DOHH2 (cell line): ENCODE measurements at regions not wholly inside any gene's neighbourhood (a gene's known extent, or its start where the extent isn't known, plus 50 kb on each side); places are given as distances from the start of the nearest gene placed in this dataset.

Experiments
- H3F3A ChIP-seq: fragments of 200-600 bp; sonication (generic), shearing (Covaris generic); 2 replicates; pipeline ENCODE4 v1.6.0; 2016; ENCODE audit warnings: antibody characterized with exemption, mild to moderate bottlenecking; ENCODE audit not compliant: control insufficient read depth, insufficient read depth
- H3K27ac ChIP-seq: fragments of 200-600 bp; sonication (generic); 2 replicates; pipeline ENCODE4 v1.5.1; 2014; ENCODE audit warnings: low read depth, mild to moderate bottlenecking, low read length, moderate library complexity
- H3K27me3 ChIP-seq: fragments of 200-600 bp; sonication (generic); 2 replicates; pipeline ENCODE4 v1.6.1; 2014; ENCODE audit warnings: mild to moderate bottlenecking, low read length, mixed read lengths; ENCODE audit not compliant: control insufficient read depth
- H3K36me3 ChIP-seq: fragments of 200-600 bp; sonication (generic); 2 replicates; pipeline ENCODE4 v1.6.1; 2014; ENCODE audit warnings: mild to moderate bottlenecking, low read length, moderate library complexity, mixed read lengths; ENCODE audit not compliant: control insufficient read depth
- H3K4me1 ChIP-seq: fragments of 200-600 bp; sonication (generic); 2 replicates; pipeline ENCODE4 v1.6.1; 2014; ENCODE audit warnings: mild to moderate bottlenecking, low read length, mixed read lengths; ENCODE audit not compliant: control insufficient read depth
- H3K4me2 ChIP-seq: fragments of 200-600 bp; sonication (generic); 2 replicates; pipeline ENCODE4 v1.6.0; 2014; ENCODE audit warnings: mild to moderate bottlenecking, low read length, moderate library complexity
- H3K4me3 ChIP-seq: fragments of 200-600 bp; sonication (generic); 2 replicates; pipeline ENCODE4 v1.5.1; 2014; ENCODE audit warnings: mild to moderate bottlenecking, low read length, mixed read lengths
- H3K79me2 ChIP-seq: fragments of 200-600 bp; sonication (generic); 2 replicates; pipeline ENCODE4 v1.6.1; 2014; ENCODE audit warnings: mild to moderate bottlenecking, low read length, mixed read lengths; ENCODE audit not compliant: control insufficient read depth
- H3K9me2 ChIP-seq: fragments of 200-600 bp; sonication (generic); replicated peaks from 2 replicates; pipeline ENCODE4 v1.6.1; 2014; ENCODE audit warnings: mild to moderate bottlenecking, low read length, mixed read lengths; ENCODE audit not compliant: control insufficient read depth
- H3K9me3 ChIP-seq: fragments of 200-600 bp; sonication (generic); 2 replicates; pipeline ENCODE4 v1.6.1; 2014; ENCODE audit warnings: antibody characterized with exemption, low read length, mixed read lengths; ENCODE audit not compliant: control insufficient read depth, insufficient read depth
- H4K20me1 ChIP-seq: fragments of 200-600 bp; sonication (generic); 2 replicates; pipeline ENCODE4 v1.6.0; 2014; ENCODE audit warnings: low read depth, mild to moderate bottlenecking, antibody characterized with exemption, low read length, moderate library complexity; ENCODE audit not compliant: control insufficient read depth, insufficient read depth
- CTCF ChIP-seq: fragments of 200-600 bp; sonication (generic); IDR thresholded peaks from one replicate; pipeline ENCODE4 v1.5.1; 2014; ENCODE audit warnings: antibody characterized with exemption, mild to moderate bottlenecking, low read depth, low read length; ENCODE audit not compliant: poor library complexity, severe bottlenecking
- EZH2phosphoT487 ChIP-seq: fragments of 200-600 bp; sonication (generic); IDR thresholded peaks from 2 replicates; pipeline ENCODE4 v1.6.1; 2017; ENCODE audit warnings: borderline replicate concordance, mild to moderate bottlenecking, antibody characterized with exemption, low read length, moderate library complexity, mixed read lengths

- H3K36me3 ChIP-seq = no peaks in the 10 kb centered on the region
- TF ChIP-seq CTCF = no peak
- TF ChIP-seq EZH2phosphoT487 = no peak
- no peak overlapping the region for H3K4me2 ChIP-seq
- no peaks in the 10 kb centered on the region for H3K9me2 ChIP-seq
- H3F3A ChIP-seq = no peaks in the 10 kb centered on the region
- no peaks in the 10 kb centered on the region for H3K79me2 ChIP-seq
- H3K9me3 ChIP-seq = no peaks in the 10 kb centered on the region
- no peak overlapping the region for H3K4me3 ChIP-seq
- no peaks in the 10 kb centered on the region for H3K27me3 ChIP-seq
- no peaks in the 10 kb centered on the region for H4K20me1 ChIP-seq
- no peak overlapping the region for H3K27ac ChIP-seq
- H3K4me1 ChIP-seq = no peaks in the 10 kb centered on the region
These were observed 311.6 kb downstream of the PDGFC start for GRCh38 chr4:156659983-156660382.

- Histone ChIP-seq H3K27ac (no peak overlapping the region), H3K36me3 (no peaks in the 10 kb centered on the region), H3K9me2 (no peaks in the 10 kb centered on the region), H3K9me3 (no peaks in the 10 kb centered on the region), H4K20me1 (no peaks in the 10 kb centered on the region), H3K27me3 (no peaks in the 10 kb centered on the region), H3K4me2 (no peak overlapping the region), H3K4me3 (no peak overlapping the region), H3F3A (no peaks in the 10 kb centered on the region), H3K4me1 (no peaks in the 10 kb centered on the region), H3K79me2 (no peaks in the 10 kb centered on the region)
- TF ChIP-seq EZH2phosphoT487 (no peak), CTCF (no peak)
These were observed 312.0 kb downstream of the PDGFC start for GRCh38 chr4:156659570-156659969.

- H3K27me3 ChIP-seq = no peaks in the 10 kb centered on the region
- no peaks in the 10 kb centered on the region for H3K9me3 ChIP-seq
- TF ChIP-seq CTCF (no peak), EZH2phosphoT487 (no peak)
- no peaks in the 10 kb centered on the region for H3K36me3 ChIP-seq
- H3K27ac ChIP-seq = no peak overlapping the region
- H4K20me1 ChIP-seq = no peaks in the 10 kb centered on the region
- no peak overlapping the region for H3K4me2 ChIP-seq
- H3K4me3 ChIP-seq = no peak overlapping the region
- H3F3A ChIP-seq = no peaks in the 10 kb centered on the region
- H3K9me2 ChIP-seq = no peaks in the 10 kb centered on the region
- H3K4me1 ChIP-seq = no peaks in the 10 kb centered on the region
- no peaks in the 10 kb centered on the region for H3K79me2 ChIP-seq
These were observed 314.7 kb downstream of the PDGFC start for GRCh38 chr4:156656896-156657295.

GRCh38 chr4:156654410-156654809 is 317.2 kb downstream of the PDGFC start:
- Histone ChIP-seq H3K9me2 (no peaks in the 10 kb centered on the region), H3K36me3 (no peaks in the 10 kb centered on the region), H3K27ac (no peak overlapping the region), H3K27me3 (no peaks in the 10 kb centered on the region), H3K79me2 (no peaks in the 10 kb centered on the region), H3K4me3 (no peak overlapping the region), H3K4me2 (no peak overlapping the region), H4K20me1 (no peaks in the 10 kb centered on the region), H3K9me3 (no peaks in the 10 kb centered on the region), H3F3A (no peaks in the 10 kb centered on the region), H3K4me1 (no peaks in the 10 kb centered on the region)
- TF ChIP-seq EZH2phosphoT487 (no peak), CTCF (no peak)
